ENCODE measurements at regions not wholly inside any gene's neighbourhood (a gene's known extent, or its start where the extent isn't known, plus 50 kb on each side); places are given as distances from the start of the nearest gene placed in this dataset.

GRCh38 chr18:60445341-60445740 lies 72.8 kb upstream of the MC4R start:
- H3K27me3 ChIP-seq (ENCODE audit: control insufficient read depth, insufficient read depth, low read length) = no peaks in the 10 kb centered on the region
- no peaks in the 10 kb centered on the region for H3K36me3 ChIP-seq (ENCODE audit: control insufficient read depth, insufficient read depth, low read length)
- no peaks in the 10 kb centered on the region for H3K4me1 ChIP-seq (ENCODE audit: control insufficient read depth, insufficient read depth, low read length)
- H3K9ac ChIP-seq (ENCODE audit: low read depth, low read length) = no peak overlapping the region
- no peak overlapping the region for H3K4me3 ChIP-seq (ENCODE audit: low read depth, low read length)
- H3K9me3 ChIP-seq (ENCODE audit: control insufficient read depth, insufficient read depth, low read length) = no peaks in the 10 kb centered on the region

GRCh38 chr18:60446821-60447220 lies 74.2 kb upstream of the MC4R start:
- Histone ChIP-seq H3K9me3 (ENCODE audit: control insufficient read depth, insufficient read depth, low read length) (no peaks in the 10 kb centered on the region), H3K4me3 (ENCODE audit: low read depth, low read length) (no peak overlapping the region), H3K36me3 (ENCODE audit: control insufficient read depth, insufficient read depth, low read length) (no peaks in the 10 kb centered on the region), H3K9ac (ENCODE audit: low read depth, low read length) (no peak overlapping the region), H3K27me3 (ENCODE audit: control insufficient read depth, insufficient read depth, low read length) (no peaks in the 10 kb centered on the region), H3K4me1 (ENCODE audit: control insufficient read depth, insufficient read depth, low read length) (no peaks in the 10 kb centered on the region)

GRCh38 chr18:60448487-60449267 lies 76.1 kb upstream of the MC4R start:
- Histone ChIP-seq H3K9me3 (ENCODE audit: control insufficient read depth, insufficient read depth, low read length) (no peaks in the 10 kb centered on the region), H3K4me3 (ENCODE audit: low read depth, low read length) (no peak overlapping the region)

GRCh38 chr18:60452421-60452820 lies 79.8 kb upstream of the MC4R start:
- H3K27me3 ChIP-seq (ENCODE audit: control insufficient read depth, insufficient read depth, low read length) = no peaks in the 10 kb centered on the region

More at GRCh38 chr18:60448487-60449267, 76.1 kb upstream of the MC4R start:
- no peak overlapping the region for H3K9ac ChIP-seq (ENCODE audit: low read depth, low read length)
- H3K36me3 ChIP-seq (ENCODE audit: control insufficient read depth, insufficient read depth, low read length) = no peaks in the 10 kb centered on the region
- H3K27me3 ChIP-seq (ENCODE audit: control insufficient read depth, insufficient read depth, low read length) = no peaks in the 10 kb centered on the region
- H3K4me1 ChIP-seq (ENCODE audit: control insufficient read depth, insufficient read depth, low read length) = no peaks in the 10 kb centered on the region

GRCh38 chr18:60466677-60467076 lies 94.1 kb upstream of the MC4R start:
- H3K36me3 ChIP-seq (ENCODE audit: control insufficient read depth, insufficient read depth, low read length) = no peaks in the 10 kb centered on the region
- H3K27me3 ChIP-seq (ENCODE audit: control insufficient read depth, insufficient read depth, low read length) = no peaks in the 10 kb centered on the region
- no peak overlapping the region for H3K9ac ChIP-seq (ENCODE audit: low read depth, low read length)
- H3K9me3 ChIP-seq (ENCODE audit: control insufficient read depth, insufficient read depth, low read length) = no peaks in the 10 kb centered on the region
- no peaks in the 10 kb centered on the region for H3K4me1 ChIP-seq (ENCODE audit: control insufficient read depth, insufficient read depth, low read length)
- H3K4me3 ChIP-seq (ENCODE audit: low read depth, low read length) = no peak overlapping the region

More at GRCh38 chr18:60452421-60452820, 79.8 kb upstream of the MC4R start:
- H3K9ac ChIP-seq (ENCODE audit: low read depth, low read length) = no peak overlapping the region
- H3K9me3 ChIP-seq (ENCODE audit: control insufficient read depth, insufficient read depth, low read length) = no peaks in the 10 kb centered on the region
- H3K4me3 ChIP-seq (ENCODE audit: low read depth, low read length) = no peak overlapping the region
- H3K36me3 ChIP-seq (ENCODE audit: control insufficient read depth, insufficient read depth, low read length) = no peaks in the 10 kb centered on the region
- no peaks in the 10 kb centered on the region for H3K4me1 ChIP-seq (ENCODE audit: control insufficient read depth, insufficient read depth, low read length)

GRCh38 chr18:60469387-60470100 lies 97.0 kb upstream of the MC4R start:
- Histone ChIP-seq H3K9ac (ENCODE audit: low read depth, low read length) (no peak overlapping the region), H3K27me3 (ENCODE audit: control insufficient read depth, insufficient read depth, low read length) (no peaks in the 10 kb centered on the region), H3K4me3 (ENCODE audit: low read depth, low read length) (no peak overlapping the region), H3K9me3 (ENCODE audit: control insufficient read depth, insufficient read depth, low read length) (no peaks in the 10 kb centered on the region), H3K36me3 (ENCODE audit: control insufficient read depth, insufficient read depth, low read length) (no peaks in the 10 kb centered on the region), H3K4me1 (ENCODE audit: control insufficient read depth, insufficient read depth, low read length) (no peaks in the 10 kb centered on the region)

GRCh38 chr18:60471652-60472051 lies 99.1 kb upstream of the MC4R start:
- no peaks in the 10 kb centered on the region for H3K4me1 ChIP-seq (ENCODE audit: control insufficient read depth, insufficient read depth, low read length)
- H3K4me3 ChIP-seq (ENCODE audit: low read depth, low read length) = no peak overlapping the region
- H3K9ac ChIP-seq (ENCODE audit: low read depth, low read length) = no peak overlapping the region
- no peaks in the 10 kb centered on the region for H3K9me3 ChIP-seq (ENCODE audit: control insufficient read depth, insufficient read depth, low read length)
- H3K27me3 ChIP-seq (ENCODE audit: control insufficient read depth, insufficient read depth, low read length) = no peaks in the 10 kb centered on the region
- no peaks in the 10 kb centered on the region for H3K36me3 ChIP-seq (ENCODE audit: control insufficient read depth, insufficient read depth, low read length)

GRCh38 chr18:60485201-60485600 lies 112.6 kb upstream of the MC4R start:
- H3K9ac ChIP-seq (ENCODE audit: low read depth, low read length) = no peak overlapping the region

GRCh38 chr18:60493066-60493465 lies 120.5 kb upstream of the MC4R start:
- Histone ChIP-seq H3K9me3 (ENCODE audit: control insufficient read depth, insufficient read depth, low read length) (no peaks in the 10 kb centered on the region), H3K4me1 (ENCODE audit: control insufficient read depth, insufficient read depth, low read length) (peaks cover 3% of the 10 kb centered on the region), H3K9ac (ENCODE audit: low read depth, low read length) (no peak overlapping the region), H3K27me3 (ENCODE audit: control insufficient read depth, insufficient read depth, low read length) (peaks cover 76% of the 10 kb centered on the region), H3K36me3 (ENCODE audit: control insufficient read depth, insufficient read depth, low read length) (no peaks in the 10 kb centered on the region), H3K4me3 (ENCODE audit: low read depth, low read length) (no peak overlapping the region)

More at GRCh38 chr18:60485201-60485600, 112.6 kb upstream of the MC4R start:
- H3K27me3 ChIP-seq (ENCODE audit: control insufficient read depth, insufficient read depth, low read length) = peaks cover 11% of the 10 kb centered on the region
- no peaks in the 10 kb centered on the region for H3K4me1 ChIP-seq (ENCODE audit: control insufficient read depth, insufficient read depth, low read length)
- no peaks in the 10 kb centered on the region for H3K36me3 ChIP-seq (ENCODE audit: control insufficient read depth, insufficient read depth, low read length)
- H3K4me3 ChIP-seq (ENCODE audit: low read depth, low read length) = no peak overlapping the region
- H3K9me3 ChIP-seq (ENCODE audit: control insufficient read depth, insufficient read depth, low read length) = no peaks in the 10 kb centered on the region

- Histone ChIP-seq H3K9me3 (ENCODE audit: control insufficient read depth, insufficient read depth, low read length) (no peaks in the 10 kb centered on the region), H3K4me3 (ENCODE audit: low read depth, low read length) (no peak overlapping the region), H3K4me1 (ENCODE audit: control insufficient read depth, insufficient read depth, low read length) (no peaks in the 10 kb centered on the region), H3K9ac (ENCODE audit: low read depth, low read length) (no peak overlapping the region), H3K27me3 (ENCODE audit: control insufficient read depth, insufficient read depth, low read length) (peaks cover 21% of the 10 kb centered on the region), H3K36me3 (ENCODE audit: control insufficient read depth, insufficient read depth, low read length) (no peaks in the 10 kb centered on the region)
These were observed 127.1 kb upstream of the MC4R start for GRCh38 chr18:60499675-60500074.

GRCh38 chr18:60500960-60501359 lies 128.4 kb upstream of the MC4R start:
- Histone ChIP-seq H3K4me1 (ENCODE audit: control insufficient read depth, insufficient read depth, low read length) (no peaks in the 10 kb centered on the region), H3K36me3 (ENCODE audit: control insufficient read depth, insufficient read depth, low read length) (no peaks in the 10 kb centered on the region), H3K4me3 (ENCODE audit: low read depth, low read length) (no peak overlapping the region), H3K9ac (ENCODE audit: low read depth, low read length) (no peak overlapping the region), H3K27me3 (ENCODE audit: control insufficient read depth, insufficient read depth, low read length) (peaks cover 8% of the 10 kb centered on the region), H3K9me3 (ENCODE audit: control insufficient read depth, insufficient read depth, low read length) (no peaks in the 10 kb centered on the region)

GRCh38 chr18:60502591-60502990 lies 130.0 kb upstream of the MC4R start:
- Histone ChIP-seq H3K27me3 (ENCODE audit: control insufficient read depth, insufficient read depth, low read length) (no peaks in the 10 kb centered on the region), H3K4me1 (ENCODE audit: control insufficient read depth, insufficient read depth, low read length) (no peaks in the 10 kb centered on the region), H3K9ac (ENCODE audit: low read depth, low read length) (no peak overlapping the region), H3K9me3 (ENCODE audit: control insufficient read depth, insufficient read depth, low read length) (no peaks in the 10 kb centered on the region), H3K4me3 (ENCODE audit: low read depth, low read length) (no peak overlapping the region), H3K36me3 (ENCODE audit: control insufficient read depth, insufficient read depth, low read length) (no peaks in the 10 kb centered on the region)

Data from iPS-15b (cell line).